ENCODE measurements at regions not wholly inside any gene's neighbourhood (a gene's known extent, or its start where the extent isn't known, plus 50 kb on each side); places are given as distances from the start of the nearest gene placed in this dataset.

DNA sequence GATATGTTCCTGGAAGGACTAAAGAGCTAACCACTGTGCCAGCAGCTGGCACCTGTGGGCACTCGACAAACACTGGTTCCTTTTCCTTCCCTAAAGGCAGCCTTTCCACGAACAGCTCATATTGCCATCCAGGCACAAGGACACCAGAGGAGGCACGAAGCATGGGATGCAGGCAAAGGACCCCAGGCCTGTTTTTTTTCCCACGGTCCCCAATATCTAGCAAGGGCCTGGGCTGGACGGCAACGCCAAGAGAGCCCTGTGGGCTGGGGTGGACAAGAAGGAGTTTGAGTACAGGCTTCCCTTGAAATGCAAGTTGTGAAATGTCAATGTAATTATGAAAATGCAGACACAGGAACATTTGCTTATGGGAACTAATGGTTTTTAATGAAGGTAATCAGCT lies 135.9 kb downstream of the CYP26B1 start:
- DNase-seq (ENCODE audit: extremely low read depth, insufficient read length), result no peak
- Histone ChIP-seq H3K36me3 (ENCODE audit: control insufficient read depth, insufficient read depth, low read length) (no peaks in the 10 kb centered on the region), H3K4me3 (replicated peaks; ENCODE audit: low read depth, low read length) (no peak overlapping the region), H3K27me3 (replicated peaks; ENCODE audit: control insufficient read depth, insufficient read depth, low read length) (no peaks in the 10 kb centered on the region)
- no peak for TF ChIP-seq CTCF (IDR thresholded peaks at IDR 0.05; ENCODE audit: insufficient read depth, low read length, poor library complexity, severe bottlenecking)

- DNase-seq (ENCODE audit: extremely low read depth, insufficient read length), result no peak
- Histone ChIP-seq H3K4me3 (replicated peaks; ENCODE audit: low read depth, low read length) (no peak overlapping the region), H3K27me3 (replicated peaks; ENCODE audit: control insufficient read depth, insufficient read depth, low read length) (no peaks in the 10 kb centered on the region), H3K36me3 (ENCODE audit: control insufficient read depth, insufficient read depth, low read length) (no peaks in the 10 kb centered on the region)
- TF ChIP-seq CTCF (IDR thresholded peaks at IDR 0.05; ENCODE audit: insufficient read depth, low read length, poor library complexity, severe bottlenecking), result no peak
Observed at GRCh38 chr2:72011370-72011689, 136.3 kb downstream of the CYP26B1 start.

DNA sequence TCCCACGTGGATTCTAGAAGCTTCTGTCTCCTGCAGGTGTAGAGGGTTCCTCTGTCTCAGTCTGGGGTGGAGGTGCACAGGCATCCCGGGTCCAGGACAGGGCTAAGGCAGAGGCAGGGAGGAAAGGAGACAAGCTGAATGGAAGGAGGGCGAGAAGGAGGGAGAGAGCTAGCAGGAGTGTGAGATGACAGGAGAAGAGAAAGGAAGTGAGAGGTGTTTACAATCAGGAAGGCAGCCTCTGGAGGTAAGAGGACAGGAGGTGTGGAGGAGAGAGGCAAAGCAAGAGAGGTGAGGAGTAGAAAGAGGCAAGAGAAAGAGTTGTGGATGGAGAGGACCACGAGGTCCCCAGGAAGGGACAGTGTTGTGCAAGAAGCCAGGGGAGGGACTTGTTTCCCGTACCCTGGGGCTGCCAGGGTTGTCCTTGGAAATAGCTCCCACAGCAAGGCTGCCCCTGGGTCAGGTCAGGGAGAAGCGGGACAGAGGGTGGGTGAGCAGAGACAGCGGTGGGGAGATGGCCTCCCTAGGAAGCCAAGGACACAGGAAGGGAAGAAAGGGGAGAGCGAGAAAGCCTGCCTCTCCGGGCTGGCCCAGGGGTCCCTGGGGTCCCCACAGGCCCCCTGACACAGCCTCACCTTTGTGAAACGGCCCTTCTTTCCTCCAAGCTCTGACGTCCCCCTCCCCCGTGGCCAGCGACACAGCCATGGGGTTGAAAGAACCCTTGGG lies 136.9 kb downstream of the CYP26B1 start:
- Histone ChIP-seq H3K27me3 (replicated peaks; ENCODE audit: control insufficient read depth, insufficient read depth, low read length) (no peaks in the 10 kb centered on the region), H3K4me3 (replicated peaks; ENCODE audit: low read depth, low read length) (no peak overlapping the region), H3K36me3 (ENCODE audit: control insufficient read depth, insufficient read depth, low read length) (no peaks in the 10 kb centered on the region)
- TF ChIP-seq CTCF (IDR thresholded peaks at IDR 0.05; ENCODE audit: insufficient read depth, low read length, poor library complexity, severe bottlenecking), result no peak
- no peak for DNase-seq (ENCODE audit: extremely low read depth, insufficient read length)

DNA sequence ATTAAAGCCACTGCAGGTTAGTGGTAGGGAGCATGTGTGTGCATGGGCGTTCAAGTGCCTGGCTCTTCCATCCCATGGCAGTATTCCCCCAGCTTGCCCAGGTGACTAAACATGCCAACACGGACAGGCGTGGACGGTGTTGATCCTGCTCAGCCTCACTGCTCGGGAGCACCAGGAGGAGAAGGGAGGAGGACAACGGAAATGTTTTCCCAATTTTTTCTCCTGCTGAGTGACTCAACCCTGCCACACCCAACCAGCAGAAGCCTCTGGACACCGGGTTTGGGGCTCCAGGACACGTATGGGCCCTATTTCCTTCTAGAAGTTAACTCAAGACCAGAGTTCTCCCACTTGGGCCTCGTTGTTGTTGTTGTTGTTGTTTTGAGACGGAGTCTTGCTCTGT lies 139.1 kb downstream of the CYP26B1 start:
- no peak for DNase-seq (ENCODE audit: extremely low read depth, insufficient read length)
- Histone ChIP-seq H3K4me3 (replicated peaks; ENCODE audit: low read depth, low read length) (no peak overlapping the region), H3K27me3 (replicated peaks; ENCODE audit: control insufficient read depth, insufficient read depth, low read length) (no peaks in the 10 kb centered on the region), H3K36me3 (ENCODE audit: control insufficient read depth, insufficient read depth, low read length) (no peaks in the 10 kb centered on the region)
- no peak for TF ChIP-seq CTCF (IDR thresholded peaks at IDR 0.05; ENCODE audit: insufficient read depth, low read length, poor library complexity, severe bottlenecking)

- no peak for DNase-seq (ENCODE audit: extremely low read depth, insufficient read length)
- H3K4me3 ChIP-seq (replicated peaks; ENCODE audit: low read depth, low read length), result no peak overlapping the region
- no peaks in the 10 kb centered on the region for H3K36me3 ChIP-seq (ENCODE audit: control insufficient read depth, insufficient read depth, low read length)
- H3K27me3 ChIP-seq (replicated peaks; ENCODE audit: control insufficient read depth, insufficient read depth, low read length), result no peaks in the 10 kb centered on the region
- no peak for TF ChIP-seq CTCF (IDR thresholded peaks at IDR 0.05; ENCODE audit: insufficient read depth, low read length, poor library complexity, severe bottlenecking)
Observed at GRCh38 chr2:72007402-72007801, 140.3 kb downstream of the CYP26B1 start.

All from GM06990 (cell line).